ENCODE measurements at regions not wholly inside any gene's neighbourhood (a gene's known extent, or its start where the extent isn't known, plus 50 kb on each side); places are given as distances from the start of the nearest gene placed in this dataset.

DNA sequence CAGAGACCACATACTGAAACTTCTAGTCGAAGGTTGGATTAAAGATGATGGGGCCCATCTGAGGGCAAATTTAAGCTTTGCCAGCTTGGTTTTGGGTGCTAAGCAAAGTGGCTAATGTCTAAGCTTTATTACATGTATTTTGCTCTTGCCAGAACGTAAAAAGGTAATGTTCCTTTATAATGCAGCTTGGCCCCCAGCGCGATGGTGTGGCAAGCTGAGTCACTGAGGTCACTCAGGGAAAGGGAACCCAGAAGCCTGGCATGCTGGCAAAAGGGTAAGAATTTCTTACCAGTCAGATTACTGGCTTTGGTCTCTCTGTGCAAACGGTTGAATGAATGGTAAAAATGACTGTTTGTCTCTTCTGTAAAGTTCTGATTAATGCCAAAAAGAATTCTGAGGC, 158.3 kb upstream of the KCND2 start:
- Histone ChIP-seq H3K79me2 (replicated peaks; ENCODE audit: insufficient read depth) (no peaks in the 10 kb centered on the region), H3K27me3 (ENCODE audit: insufficient read depth) (no peaks in the 10 kb centered on the region), H3K4me3 (no peak overlapping the region), H3K27ac (ENCODE audit: low read depth) (no peak overlapping the region), H3F3A (replicated peaks; ENCODE audit: low read depth) (no peaks in the 10 kb centered on the region), H3K4me2 (no peak overlapping the region), H3K9me2 (ENCODE audit: insufficient read depth) (no peaks in the 10 kb centered on the region), H2AFZ (no peak overlapping the region), H3K4me1 (ENCODE audit: insufficient read depth) (no peaks in the 10 kb centered on the region), H3K36me3 (ENCODE audit: insufficient read depth) (peaks cover 25% of the 10 kb centered on the region), H4K20me1 (replicated peaks; ENCODE audit: insufficient read depth) (no peaks in the 10 kb centered on the region)
- Mint-ChIP-seq H3K4me1 (no peaks in the 10 kb centered on the region), H3K36me3 (ENCODE audit: low read depth) (peaks cover 51% of the 10 kb centered on the region), H3K27me3 (ENCODE audit: insufficient read depth, low read depth, poor library complexity) (peaks cover 4% of the 10 kb centered on the region), H3K27ac (no peak overlapping the region), H3K4me3 (no peak overlapping the region), H3K9me3 (peaks cover 64% of the 10 kb centered on the region)
- no peak for ATAC-seq
- TF ChIP-seq, protein P1, sequence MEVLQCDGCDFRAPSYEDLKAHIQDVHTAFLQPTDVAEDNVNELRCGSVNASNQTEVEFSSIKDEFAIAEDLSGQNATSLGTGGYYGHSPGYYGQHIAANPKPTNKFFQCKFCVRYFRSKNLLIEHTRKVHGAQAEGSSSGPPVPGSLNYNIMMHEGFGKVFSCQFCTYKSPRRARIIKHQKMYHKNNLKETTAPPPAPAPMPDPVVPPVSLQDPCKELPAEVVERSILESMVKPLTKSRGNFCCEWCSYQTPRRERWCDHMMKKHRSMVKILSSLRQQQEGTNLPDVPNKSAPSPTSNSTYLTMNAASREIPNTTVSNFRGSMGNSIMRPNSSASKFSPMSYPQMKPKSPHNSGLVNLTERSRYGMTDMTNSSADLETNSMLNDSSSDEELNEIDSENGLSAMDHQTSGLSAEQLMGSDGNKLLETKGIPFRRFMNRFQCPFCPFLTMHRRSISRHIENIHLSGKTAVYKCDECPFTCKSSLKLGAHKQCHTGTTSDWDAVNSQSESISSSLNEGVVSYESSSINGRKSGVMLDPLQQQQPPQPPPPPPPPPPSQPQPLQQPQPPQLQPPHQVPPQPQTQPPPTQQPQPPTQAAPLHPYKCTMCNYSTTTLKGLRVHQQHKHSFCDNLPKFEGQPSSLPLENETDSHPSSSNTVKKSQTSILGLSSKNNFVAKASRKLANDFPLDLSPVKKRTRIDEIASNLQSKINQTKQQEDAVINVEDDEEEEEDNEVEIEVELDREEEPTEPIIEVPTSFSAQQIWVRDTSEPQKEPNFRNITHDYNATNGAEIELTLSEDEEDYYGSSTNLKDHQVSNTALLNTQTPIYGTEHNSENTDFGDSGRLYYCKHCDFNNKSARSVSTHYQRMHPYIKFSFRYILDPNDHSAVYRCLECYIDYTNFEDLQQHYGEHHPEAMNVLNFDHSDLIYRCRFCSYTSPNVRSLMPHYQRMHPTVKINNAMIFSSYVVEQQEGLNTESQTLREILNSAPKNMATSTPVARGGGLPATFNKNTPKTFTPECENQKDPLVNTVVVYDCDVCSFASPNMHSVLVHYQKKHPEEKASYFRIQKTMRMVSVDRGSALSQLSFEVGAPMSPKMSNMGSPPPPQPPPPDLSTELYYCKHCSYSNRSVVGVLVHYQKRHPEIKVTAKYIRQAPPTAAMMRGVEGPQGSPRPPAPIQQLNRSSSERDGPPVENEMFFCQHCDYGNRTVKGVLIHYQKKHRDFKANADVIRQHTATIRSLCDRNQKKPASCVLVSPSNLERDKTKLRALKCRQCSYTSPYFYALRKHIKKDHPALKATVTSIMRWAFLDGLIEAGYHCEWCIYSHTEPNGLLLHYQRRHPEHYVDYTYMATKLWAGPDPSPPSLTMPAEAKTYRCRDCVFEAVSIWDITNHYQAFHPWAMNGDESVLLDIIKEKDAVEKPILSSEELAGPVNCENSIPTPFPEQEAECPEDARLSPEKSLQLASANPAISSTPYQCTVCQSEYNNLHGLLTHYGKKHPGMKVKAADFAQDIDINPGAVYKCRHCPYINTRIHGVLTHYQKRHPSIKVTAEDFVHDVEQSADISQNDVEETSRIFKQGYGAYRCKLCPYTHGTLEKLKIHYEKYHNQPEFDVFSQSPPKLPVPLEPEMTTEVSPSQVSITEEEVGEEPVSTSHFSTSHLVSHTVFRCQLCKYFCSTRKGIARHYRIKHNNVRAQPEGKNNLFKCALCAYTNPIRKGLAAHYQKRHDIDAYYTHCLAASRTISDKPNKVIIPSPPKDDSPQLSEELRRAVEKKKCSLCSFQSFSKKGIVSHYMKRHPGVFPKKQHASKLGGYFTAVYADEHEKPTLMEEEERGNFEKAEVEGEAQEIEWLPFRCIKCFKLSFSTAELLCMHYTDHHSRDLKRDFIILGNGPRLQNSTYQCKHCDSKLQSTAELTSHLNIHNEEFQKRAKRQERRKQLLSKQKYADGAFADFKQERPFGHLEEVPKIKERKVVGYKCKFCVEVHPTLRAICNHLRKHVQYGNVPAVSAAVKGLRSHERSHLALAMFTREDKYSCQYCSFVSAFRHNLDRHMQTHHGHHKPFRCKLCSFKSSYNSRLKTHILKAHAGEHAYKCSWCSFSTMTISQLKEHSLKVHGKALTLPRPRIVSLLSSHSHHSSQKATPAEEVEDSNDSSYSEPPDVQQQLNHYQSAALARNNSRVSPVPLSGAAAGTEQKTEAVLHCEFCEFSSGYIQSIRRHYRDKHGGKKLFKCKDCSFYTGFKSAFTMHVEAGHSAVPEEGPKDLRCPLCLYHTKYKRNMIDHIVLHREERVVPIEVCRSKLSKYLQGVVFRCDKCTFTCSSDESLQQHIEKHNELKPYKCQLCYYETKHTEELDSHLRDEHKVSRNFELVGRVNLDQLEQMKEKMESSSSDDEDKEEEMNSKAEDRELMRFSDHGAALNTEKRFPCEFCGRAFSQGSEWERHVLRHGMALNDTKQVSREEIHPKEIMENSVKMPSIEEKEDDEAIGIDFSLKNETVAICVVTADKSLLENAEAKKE (CRISPR knock-in tag; IDR thresholded peaks at IDR 0.05): no peak
- TF ChIP-seq JUNB (IDR thresholded peaks at IDR 0.05; ENCODE audit: unreplicated experiment) (no peak), POLR2AphosphoS5 (IDR thresholded peaks at IDR 0.05; ENCODE audit: low read depth) (no peak), EZH2phosphoT487 (IDR thresholded peaks at IDR 0.05; ENCODE audit: unreplicated experiment) (no peak), CREB1 (CRISPR knock-in tag; IDR thresholded peaks at IDR 0.05; ENCODE audit: low read depth) (no peak), EZH2 (IDR thresholded peaks at IDR 0.05; ENCODE audit: low read depth, unreplicated experiment) (no peak), STAT1 (IDR thresholded peaks at IDR 0.05; ENCODE audit: unreplicated experiment) (no peak), ZNF331 (CRISPR knock-in tag; IDR thresholded peaks at IDR 0.05; ENCODE audit: low read depth) (no peak), NANOG (IDR thresholded peaks at IDR 0.05; ENCODE audit: borderline replicate concordance) (no peak), ZNF114 (CRISPR knock-in tag; IDR thresholded peaks at IDR 0.05) (no peak)
- TF ChIP-seq, protein P2, sequence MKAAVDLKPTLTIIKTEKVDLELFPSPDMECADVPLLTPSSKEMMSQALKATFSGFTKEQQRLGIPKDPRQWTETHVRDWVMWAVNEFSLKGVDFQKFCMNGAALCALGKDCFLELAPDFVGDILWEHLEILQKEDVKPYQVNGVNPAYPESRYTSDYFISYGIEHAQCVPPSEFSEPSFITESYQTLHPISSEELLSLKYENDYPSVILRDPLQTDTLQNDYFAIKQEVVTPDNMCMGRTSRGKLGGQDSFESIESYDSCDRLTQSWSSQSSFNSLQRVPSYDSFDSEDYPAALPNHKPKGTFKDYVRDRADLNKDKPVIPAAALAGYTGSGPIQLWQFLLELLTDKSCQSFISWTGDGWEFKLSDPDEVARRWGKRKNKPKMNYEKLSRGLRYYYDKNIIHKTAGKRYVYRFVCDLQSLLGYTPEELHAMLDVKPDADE (IDR thresholded peaks at IDR 0.05): no peak
- TF ChIP-seq, protein P3, sequence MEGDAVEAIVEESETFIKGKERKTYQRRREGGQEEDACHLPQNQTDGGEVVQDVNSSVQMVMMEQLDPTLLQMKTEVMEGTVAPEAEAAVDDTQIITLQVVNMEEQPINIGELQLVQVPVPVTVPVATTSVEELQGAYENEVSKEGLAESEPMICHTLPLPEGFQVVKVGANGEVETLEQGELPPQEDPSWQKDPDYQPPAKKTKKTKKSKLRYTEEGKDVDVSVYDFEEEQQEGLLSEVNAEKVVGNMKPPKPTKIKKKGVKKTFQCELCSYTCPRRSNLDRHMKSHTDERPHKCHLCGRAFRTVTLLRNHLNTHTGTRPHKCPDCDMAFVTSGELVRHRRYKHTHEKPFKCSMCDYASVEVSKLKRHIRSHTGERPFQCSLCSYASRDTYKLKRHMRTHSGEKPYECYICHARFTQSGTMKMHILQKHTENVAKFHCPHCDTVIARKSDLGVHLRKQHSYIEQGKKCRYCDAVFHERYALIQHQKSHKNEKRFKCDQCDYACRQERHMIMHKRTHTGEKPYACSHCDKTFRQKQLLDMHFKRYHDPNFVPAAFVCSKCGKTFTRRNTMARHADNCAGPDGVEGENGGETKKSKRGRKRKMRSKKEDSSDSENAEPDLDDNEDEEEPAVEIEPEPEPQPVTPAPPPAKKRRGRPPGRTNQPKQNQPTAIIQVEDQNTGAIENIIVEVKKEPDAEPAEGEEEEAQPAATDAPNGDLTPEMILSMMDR (conservative IDR thresholded peaks at IDR 0.05; ENCODE audit: low read depth in 2 of 2): no peak
- TF ChIP-seq, protein P4, sequence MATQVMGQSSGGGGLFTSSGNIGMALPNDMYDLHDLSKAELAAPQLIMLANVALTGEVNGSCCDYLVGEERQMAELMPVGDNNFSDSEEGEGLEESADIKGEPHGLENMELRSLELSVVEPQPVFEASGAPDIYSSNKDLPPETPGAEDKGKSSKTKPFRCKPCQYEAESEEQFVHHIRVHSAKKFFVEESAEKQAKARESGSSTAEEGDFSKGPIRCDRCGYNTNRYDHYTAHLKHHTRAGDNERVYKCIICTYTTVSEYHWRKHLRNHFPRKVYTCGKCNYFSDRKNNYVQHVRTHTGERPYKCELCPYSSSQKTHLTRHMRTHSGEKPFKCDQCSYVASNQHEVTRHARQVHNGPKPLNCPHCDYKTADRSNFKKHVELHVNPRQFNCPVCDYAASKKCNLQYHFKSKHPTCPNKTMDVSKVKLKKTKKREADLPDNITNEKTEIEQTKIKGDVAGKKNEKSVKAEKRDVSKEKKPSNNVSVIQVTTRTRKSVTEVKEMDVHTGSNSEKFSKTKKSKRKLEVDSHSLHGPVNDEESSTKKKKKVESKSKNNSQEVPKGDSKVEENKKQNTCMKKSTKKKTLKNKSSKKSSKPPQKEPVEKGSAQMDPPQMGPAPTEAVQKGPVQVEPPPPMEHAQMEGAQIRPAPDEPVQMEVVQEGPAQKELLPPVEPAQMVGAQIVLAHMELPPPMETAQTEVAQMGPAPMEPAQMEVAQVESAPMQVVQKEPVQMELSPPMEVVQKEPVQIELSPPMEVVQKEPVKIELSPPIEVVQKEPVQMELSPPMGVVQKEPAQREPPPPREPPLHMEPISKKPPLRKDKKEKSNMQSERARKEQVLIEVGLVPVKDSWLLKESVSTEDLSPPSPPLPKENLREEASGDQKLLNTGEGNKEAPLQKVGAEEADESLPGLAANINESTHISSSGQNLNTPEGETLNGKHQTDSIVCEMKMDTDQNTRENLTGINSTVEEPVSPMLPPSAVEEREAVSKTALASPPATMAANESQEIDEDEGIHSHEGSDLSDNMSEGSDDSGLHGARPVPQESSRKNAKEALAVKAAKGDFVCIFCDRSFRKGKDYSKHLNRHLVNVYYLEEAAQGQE (IDR thresholded peaks at IDR 0.05; ENCODE audit: unreplicated experiment): no peak
- no peak for DNase-seq (ENCODE audit: low spot score)

All from GM23338 (cell line).